SK-N-SH (cell line): ENCODE measurements at regions not wholly inside any gene's neighbourhood (a gene's known extent, or its start where the extent isn't known, plus 50 kb on each side); places are given as distances from the start of the nearest gene placed in this dataset.

Source experiments
- CTCF ChIA-PET: fragments of 300-600, 350-600 bp; formaldehyde crosslinking; extraction: SDS; loops from one replicate; lab custom pipeline; 2021; lab: Yijun Ruan, JAX
- POLR2A ChIA-PET: fragments of 350-600 bp; sonication (Branson Sonifier 250); formaldehyde crosslinking; extraction: SDS; loops from one replicate; lab custom pipeline; 2020; ENCODE audit warnings: antibody characterized with exemption, inconsistent platforms; lab: Yijun Ruan, JAX
- DNase-seq: peaks from one replicate; pipeline ENCODE4 v3.0.0; 2012
- H2AFZ ChIP-seq: fragments of 200-600 bp; sonication (generic); 2 replicates; pipeline ENCODE4 v1.8.1; 2016; ENCODE audit warnings: antibody characterized with exemption, mild to moderate bottlenecking, low read depth
- H3F3A ChIP-seq: fragments of 200-600 bp; sonication (generic); replicated peaks from 2 replicates; pipeline ENCODE3; 2016; ENCODE audit warnings: antibody characterized with exemption, mild to moderate bottlenecking; ENCODE audit not compliant: insufficient read depth
- H3K27ac ChIP-seq, 2 experiments: fragments of 200-500 bp in 1 of 2; fragments of 200-600 bp in 1 of 2; sonication (Bioruptor generic) in 1 of 2; sonication (generic), shearing (Covaris generic) in 1 of 2; 2 replicates each; pipeline versions ENCODE4 v1.5.1 to v1.6.1; 2014 to 2016; ENCODE audit warnings: low read depth in 2 of 2, inconsistent platforms in 1 of 2, low read length in 1 of 2, mild to moderate bottlenecking in 1 of 2, mixed read lengths in 1 of 2
- H3K27me3 ChIP-seq: fragments of 200-600 bp; sonication (generic), shearing (Covaris generic); 2 replicates; pipeline ENCODE4 v1.6.1; 2016; ENCODE audit warnings: mixed run types; ENCODE audit not compliant: insufficient read depth
- H3K36me3 ChIP-seq, 2 experiments: fragments of 200-500 bp in 1 of 2; fragments of 200-600 bp in 1 of 2; sonication (Bioruptor generic) in 1 of 2; sonication (generic) in 1 of 2; replicated peaks in 1 of 2; 2 replicates each; pipeline versions ENCODE3 to v1.5.1; 2014 to 2016; ENCODE audit warnings: low read length in 1 of 2, mild to moderate bottlenecking in 1 of 2; ENCODE audit not compliant: insufficient read depth in 2 of 2, control insufficient read depth in 1 of 2
- H3K4me1 ChIP-seq, 2 experiments: fragments of 200-500 bp in 1 of 2; fragments of 200-600 bp in 1 of 2; sonication (Bioruptor generic) in 1 of 2; sonication (generic), shearing (Covaris generic) in 1 of 2; 2 replicates each; pipeline versions ENCODE4 v1.5.1 to v1.6.1; 2014 to 2016; ENCODE audit warnings: low read depth in 1 of 2, low read length in 1 of 2, mixed run types in 1 of 2; ENCODE audit not compliant: insufficient read depth in 2 of 2, control insufficient read depth in 1 of 2
- H3K4me2 ChIP-seq: fragments of 200-600 bp; sonication (generic), shearing (Covaris generic); 2 replicates; pipeline ENCODE4 v1.6.1; 2017; ENCODE audit warnings: mixed run types
- H3K4me3 ChIP-seq, 2 experiments: fragments of 200-500 bp in 1 of 2; fragments of 200-600 bp in 1 of 2; sonication (Bioruptor generic) in 1 of 2; sonication (generic), shearing (Covaris generic) in 1 of 2; 2 replicates each; pipeline versions ENCODE4 v1.5.1 to v1.8.1; 2014 to 2016; ENCODE audit warnings: low read depth in 2 of 2, inconsistent platforms in 1 of 2, low read length in 1 of 2, mild to moderate bottlenecking in 1 of 2, mixed read lengths in 1 of 2, moderate library complexity in 1 of 2
- H3K79me2 ChIP-seq: fragments of 200-600 bp; sonication (generic); 2 replicates; pipeline ENCODE4 v1.8.1; 2017; ENCODE audit warnings: mild to moderate bottlenecking; ENCODE audit not compliant: insufficient read depth
- H3K9ac ChIP-seq: fragments of 200-600 bp; sonication (generic); 2 replicates; pipeline ENCODE4 v1.6.1; 2017; ENCODE audit warnings: mixed run types
- H3K9me2 ChIP-seq: fragments of 200-600 bp; sonication (generic); 2 replicates; pipeline ENCODE4 v1.6.1; 2017; ENCODE audit warnings: mixed run types
- H3K9me3 ChIP-seq: fragments of 200-600 bp; sonication (generic); 2 replicates; pipeline ENCODE4 v1.6.1; 2017; ENCODE audit warnings: mixed run types, mild to moderate bottlenecking, moderate library complexity
- H4K20me1 ChIP-seq: fragments of 200-600 bp; sonication (generic); 2 replicates; pipeline ENCODE4 v1.6.1; 2017; ENCODE audit warnings: mild to moderate bottlenecking, mixed run types; ENCODE audit not compliant: insufficient read depth
- CHD2 ChIP-seq: fragments of 150-350 bp; IDR thresholded peaks from 2 replicates; pipeline ENCODE4 v1.6.1; 2018; ENCODE audit warnings: low read length; ENCODE audit not compliant: partially characterized antibody
- CTCF ChIP-seq: fragments of 200-600 bp; sonication (generic); IDR thresholded peaks from 2 replicates; pipeline ENCODE4 v1.6.1; 2017; ENCODE audit warnings: antibody characterized with exemption, mild to moderate bottlenecking, moderate library complexity
- EP300 ChIP-seq, 2 experiments: IDR thresholded peaks; 2 replicates each; pipeline versions ENCODE4 v1.4.0 to v1.6.1; 2012; ENCODE audit warnings: borderline replicate concordance in 1 of 2, low read depth in 1 of 2, low read length in 1 of 2
- FOSL2 ChIP-seq: IDR thresholded peaks from 2 replicates; pipeline ENCODE4 v1.4.0; 2012; ENCODE audit warnings: low read depth, mild to moderate bottlenecking, moderate library complexity, borderline replicate concordance
- FOXJ3 ChIP-seq: sonication (generic); formaldehyde crosslinking; IDR thresholded peaks from 2 replicates; pipeline ENCODE4 v1.5.1; 2020; ENCODE audit warnings: mild to moderate bottlenecking, missing genetic modification reagents
- GABPA ChIP-seq: IDR thresholded peaks from 2 replicates; pipeline ENCODE4 v1.4.0; 2012; ENCODE audit warnings: low read depth, mild to moderate bottlenecking
- IRF3 ChIP-seq: fragments of 150-350 bp; IDR thresholded peaks from 2 replicates; pipeline ENCODE4 v1.6.1; 2016; ENCODE audit warnings: mild to moderate bottlenecking, low read depth, low read length
- NRF1 ChIP-seq: IDR thresholded peaks from 2 replicates; pipeline ENCODE4 v1.6.1; 2012; ENCODE audit warnings: low read depth, mild to moderate bottlenecking, low read length
- PBX3 ChIP-seq: IDR thresholded peaks from 2 replicates; pipeline ENCODE4; 2012
- RXRA ChIP-seq: IDR thresholded peaks from 2 replicates; pipeline ENCODE4 v1.4.0; 2012; ENCODE audit warnings: low read depth, mild to moderate bottlenecking, borderline replicate concordance
- SIN3A ChIP-seq: IDR thresholded peaks from 2 replicates; pipeline ENCODE4 v1.6.1; 2012; ENCODE audit warnings: low read depth, mild to moderate bottlenecking, low read length, moderate library complexity, borderline replicate concordance
- SMC3 ChIP-seq: IDR thresholded peaks from 2 replicates; pipeline ENCODE4 v1.6.1; 2012; ENCODE audit warnings: low read depth, low read length, improper control_type of control experiment
- USF1 ChIP-seq: IDR thresholded peaks from 2 replicates; pipeline ENCODE4 v1.4.0; 2012; ENCODE audit warnings: low read depth, borderline replicate concordance
- USF2 ChIP-seq: fragments of 150-350 bp; IDR thresholded peaks from 2 replicates; pipeline ENCODE4 v1.6.1; 2017; ENCODE audit warnings: antibody characterized with exemption, low read length, low read depth, borderline replicate concordance
- YY1 ChIP-seq: IDR thresholded peaks from 2 replicates; pipeline ENCODE4 v1.4.0; 2012; ENCODE audit warnings: low read depth, mild to moderate bottlenecking
- ZBTB33 ChIP-seq: IDR thresholded peaks from 2 replicates; pipeline ENCODE4 v1.4.0; 2012; ENCODE audit warnings: low read depth, borderline replicate concordance
- WGBS: methylation state at CpG from one replicate; pipeline ENCODE4 v1.1.6; 2017; ENCODE audit warnings: low lambda C conversion rate; 5-methylcytosine and 5-hydroxymethylcytosine counted together

- H3K36me3 ChIP-seq = no peaks in the 10 kb centered on the region
- 19% methylated on average over 3 of the region's 3 CpGs for WGBS
- H3F3A ChIP-seq = no peaks in the 10 kb centered on the region
- peaks cover 4% of the 10 kb centered on the region for H3K9me3 ChIP-seq
- H3K9me2 ChIP-seq = 0 out of 2 replicates have a peak, but pooled peaks cover 2% of the 10 kb centered on the region
- H3K27ac ChIP-seq = no peak overlapping the region
- no peak overlapping the region for H3K4me2 ChIP-seq
- H4K20me1 ChIP-seq = no peaks in the 10 kb centered on the region
- no peaks in the 10 kb centered on the region for H3K4me1 ChIP-seq
- POLR2A ChIA-PET = no interaction called here
- no peak overlapping the region for H3K4me3 ChIP-seq
- CTCF ChIA-PET = no interaction called here
- H3K9ac ChIP-seq = no peak overlapping the region
- H3K27me3 ChIP-seq = no peaks in the 10 kb centered on the region
- no peak for TF ChIP-seq FOXJ3 (CRISPR knock-in tag)
- no peak for TF ChIP-seq PBX3
- TF ChIP-seq YY1 = no peak
- TF ChIP-seq EP300 (IDR thresholded peaks at IDR 0.05; ENCODE audit: borderline replicate concordance in 1 of 2, low read depth in 1 of 2, low read length in 1 of 2) = no peak
- no peak for TF ChIP-seq USF2
- no peak for TF ChIP-seq FOSL2
- H3K79me2 ChIP-seq = no peaks in the 10 kb centered on the region
- DNase-seq = no peak
- H2AFZ ChIP-seq = no peak overlapping the region
These were observed 393.3 kb downstream of the C6orf118 start for GRCh38 chr6:164916087-164916486.

GRCh38 chr6:164911873-164912580, 397.4 kb downstream of the C6orf118 start:
- no peak overlapping the region for H3K27ac ChIP-seq
- H3K9me3 ChIP-seq = no peaks in the 10 kb centered on the region
- no peaks in the 10 kb centered on the region for H4K20me1 ChIP-seq
- no peaks in the 10 kb centered on the region for H3K36me3 ChIP-seq
- DNase-seq = no peak
- POLR2A ChIA-PET = no interaction called here
- H3F3A ChIP-seq = no peaks in the 10 kb centered on the region
- no peak overlapping the region for H2AFZ ChIP-seq
- H3K4me2 ChIP-seq = no peak overlapping the region
- 27% methylated on average over 6 of the region's 6 CpGs for WGBS
- no peaks in the 10 kb centered on the region for H3K27me3 ChIP-seq
- no peak overlapping the region for H3K9ac ChIP-seq
- no peak overlapping the region for H3K4me3 ChIP-seq
- no peaks in the 10 kb centered on the region for H3K9me2 ChIP-seq
- no peaks in the 10 kb centered on the region for H3K4me1 ChIP-seq
- H3K79me2 ChIP-seq = no peaks in the 10 kb centered on the region
- CTCF ChIA-PET = interaction anchor here (1.0 kb wide), 1 partner anchor 15 kb away, joined by 4 read pairs; no protein-coding TSS in a partner anchor
- no peak for TF ChIP-seq USF1
- TF ChIP-seq SMC3 = no peak
- no peak for TF ChIP-seq IRF3
- no peak for TF ChIP-seq PBX3
- TF ChIP-seq EP300 (IDR thresholded peaks at IDR 0.05; ENCODE audit: borderline replicate concordance in 1 of 2, low read depth in 1 of 2, low read length in 1 of 2) = no peak
- TF ChIP-seq GABPA = no peak
- TF ChIP-seq RXRA = no peak
- no peak for TF ChIP-seq CTCF
- no peak for TF ChIP-seq CHD2
- no peak for TF ChIP-seq ZBTB33
- TF ChIP-seq NRF1 = no peak
- TF ChIP-seq SIN3A = no peak
